GM23338 (cell line): ENCODE measurements at regions not wholly inside any gene's neighbourhood (a gene's known extent, or its start where the extent isn't known, plus 50 kb on each side); places are given as distances from the start of the nearest gene placed in this dataset.

ENCODE experiments used
- ATAC-seq: fragments of 200-7000 bp; cut with Tn5 transposase; 3 replicates; pipeline ENCODE4 v1.9.1; 2020
- DNase-seq: peaks from one replicate; pipeline ENCODE4 v3.0.0-alpha.2; 2015; ENCODE audit warnings: low spot score
- H2AFZ ChIP-seq: fragments of 200-600 bp; sonication (generic); 2 replicates; pipeline ENCODE4 v1.8.0; 2016; ENCODE audit warnings: antibody characterized with exemption, mild to moderate bottlenecking, moderate library complexity
- H3F3A ChIP-seq: fragments of 200-600 bp; sonication (generic); replicated peaks from 2 replicates; pipeline ENCODE4 v1.8.0; 2017; ENCODE audit warnings: antibody characterized with exemption, mixed run types, low read depth
- H3K27ac ChIP-seq: fragments of 200-600 bp; sonication (generic); 2 replicates; pipeline ENCODE4 v1.6.1; 2016; ENCODE audit warnings: low read depth
- H3K27me3 ChIP-seq: fragments of 200-600 bp; sonication (generic); 2 replicates; pipeline ENCODE4 v1.8.0; 2016; ENCODE audit warnings: mild to moderate bottlenecking, mixed run types, moderate library complexity; ENCODE audit not compliant: insufficient read depth
- H3K36me3 ChIP-seq: fragments of 200-600 bp; sonication (generic); 2 replicates; pipeline ENCODE4 v1.8.0; 2016; ENCODE audit warnings: mild to moderate bottlenecking; ENCODE audit not compliant: insufficient read depth
- H3K4me1 ChIP-seq: fragments of 200-600 bp; sonication (generic); 2 replicates; pipeline ENCODE4 v1.8.0; 2016; ENCODE audit warnings: mild to moderate bottlenecking, moderate library complexity; ENCODE audit not compliant: insufficient read depth
- H3K4me2 ChIP-seq: fragments of 200-600 bp; sonication (generic); 2 replicates; pipeline ENCODE4 v1.7.1; 2017; ENCODE audit warnings: mixed run types
- H3K4me3 ChIP-seq: fragments of 200-600 bp; sonication (generic); 2 replicates; pipeline ENCODE4 v1.6.1; 2016; ENCODE audit warnings: mixed run types
- H3K79me2 ChIP-seq: fragments of 200-600 bp; sonication (generic); replicated peaks from 2 replicates; pipeline ENCODE4 v1.8.0; 2017; ENCODE audit warnings: mild to moderate bottlenecking; ENCODE audit not compliant: insufficient read depth
- H3K9me2 ChIP-seq: fragments of 200-600 bp; sonication (generic); 2 replicates; pipeline ENCODE4 v1.8.0; 2017; ENCODE audit not compliant: insufficient read depth
- H4K20me1 ChIP-seq: fragments of 200-600 bp; sonication (generic); replicated peaks from 2 replicates; pipeline ENCODE4 v1.8.0; 2017; ENCODE audit warnings: mild to moderate bottlenecking; ENCODE audit not compliant: insufficient read depth
- H3K27ac Mint-ChIP-seq: 2 replicates; pipeline ENCODE4 v1.8.0; 2020; ENCODE audit warnings: inconsistent platforms, mild to moderate bottlenecking, moderate library complexity, mixed read lengths
- H3K27me3 Mint-ChIP-seq: 3 replicates; pipeline ENCODE4 v1.8.0; 2022; ENCODE audit warnings: low read depth, mild to moderate bottlenecking, moderate library complexity, mixed read lengths, inconsistent platforms; ENCODE audit not compliant: insufficient read depth, poor library complexity
- H3K36me3 Mint-ChIP-seq: 3 replicates; pipeline ENCODE4 v1.8.0; 2021; ENCODE audit warnings: low read depth, mild to moderate bottlenecking, inconsistent platforms, moderate library complexity, mixed read lengths
- H3K4me1 Mint-ChIP-seq: 3 replicates; pipeline ENCODE4 v1.8.0; 2020; ENCODE audit warnings: mild to moderate bottlenecking, inconsistent platforms, mixed read lengths
- H3K4me3 Mint-ChIP-seq: 3 replicates; pipeline ENCODE4 v1.8.0; 2021; ENCODE audit warnings: moderate library complexity, mild to moderate bottlenecking, inconsistent platforms, mixed read lengths
- H3K9me3 Mint-ChIP-seq: 3 replicates; pipeline ENCODE4 v1.8.0; 2020; ENCODE audit warnings: moderate library complexity, mild to moderate bottlenecking, inconsistent platforms, mixed read lengths
- CREB1 ChIP-seq: fragments of 250-450 bp; sonication (Bioruptor Pico); IDR thresholded peaks from 2 replicates; pipeline ENCODE4 v1.5.0; 2020; ENCODE audit warnings: low read depth, mild to moderate bottlenecking, moderate library complexity
- EZH2 ChIP-seq: fragments of 200-600 bp; sonication (generic); IDR thresholded peaks from one replicate; pipeline ENCODE4 v1.8.0; 2017; ENCODE audit warnings: antibody characterized with exemption, mild to moderate bottlenecking, low read depth; ENCODE audit not compliant: unreplicated experiment
- NANOG ChIP-seq: IDR thresholded peaks from 2 replicates; pipeline ENCODE4 v1.6.1; 2016; ENCODE audit warnings: antibody characterized with exemption, borderline replicate concordance
- STAT1 ChIP-seq: IDR thresholded peaks from one replicate; pipeline ENCODE4 v1.6.1; 2016; ENCODE audit warnings: antibody characterized with exemption; ENCODE audit not compliant: unreplicated experiment
- ZNF114 ChIP-seq: fragments of 250-450 bp; sonication (Bioruptor Pico); IDR thresholded peaks from 2 replicates; pipeline ENCODE4 v1.5.0; 2020; ENCODE audit warnings: mild to moderate bottlenecking, moderate library complexity
- TF ChIP-seq, protein P1 (sequence below): fragments of 250-450 bp; sonication (Bioruptor Pico); IDR thresholded peaks from 2 replicates; pipeline ENCODE4 v1.5.0; 2020; ENCODE audit warnings: mild to moderate bottlenecking, moderate library complexity
- TF ChIP-seq, protein P2 (sequence below): IDR thresholded peaks from one replicate; pipeline ENCODE4 v1.6.1; 2018; ENCODE audit warnings: antibody characterized with exemption; ENCODE audit not compliant: unreplicated experiment
- TF ChIP-seq, protein P3 (sequence below): IDR thresholded peaks from 2 replicates; pipeline ENCODE4 v1.6.1; 2016; ENCODE audit warnings: antibody characterized with exemption

DNA sequence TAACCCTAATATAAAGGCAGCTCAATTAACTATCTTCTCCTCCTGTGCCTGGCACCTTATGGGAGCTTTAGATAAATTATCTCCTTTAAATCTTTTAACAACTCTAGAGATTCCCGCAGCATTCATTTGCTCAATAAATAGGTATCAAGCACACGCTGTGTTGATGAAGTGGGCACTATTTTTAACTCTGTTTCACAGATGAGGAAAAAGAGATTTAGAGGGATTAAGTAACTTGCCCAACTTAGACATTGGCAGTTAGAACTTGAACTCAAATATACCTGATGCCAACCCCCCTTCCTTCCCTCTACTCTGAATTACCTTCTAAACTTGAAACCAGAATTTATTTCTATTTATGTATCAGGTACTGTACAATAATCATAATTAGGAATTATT, 112.4 kb downstream of the SH3TC2 start (continued):
- TF ChIP-seq, protein P1, sequence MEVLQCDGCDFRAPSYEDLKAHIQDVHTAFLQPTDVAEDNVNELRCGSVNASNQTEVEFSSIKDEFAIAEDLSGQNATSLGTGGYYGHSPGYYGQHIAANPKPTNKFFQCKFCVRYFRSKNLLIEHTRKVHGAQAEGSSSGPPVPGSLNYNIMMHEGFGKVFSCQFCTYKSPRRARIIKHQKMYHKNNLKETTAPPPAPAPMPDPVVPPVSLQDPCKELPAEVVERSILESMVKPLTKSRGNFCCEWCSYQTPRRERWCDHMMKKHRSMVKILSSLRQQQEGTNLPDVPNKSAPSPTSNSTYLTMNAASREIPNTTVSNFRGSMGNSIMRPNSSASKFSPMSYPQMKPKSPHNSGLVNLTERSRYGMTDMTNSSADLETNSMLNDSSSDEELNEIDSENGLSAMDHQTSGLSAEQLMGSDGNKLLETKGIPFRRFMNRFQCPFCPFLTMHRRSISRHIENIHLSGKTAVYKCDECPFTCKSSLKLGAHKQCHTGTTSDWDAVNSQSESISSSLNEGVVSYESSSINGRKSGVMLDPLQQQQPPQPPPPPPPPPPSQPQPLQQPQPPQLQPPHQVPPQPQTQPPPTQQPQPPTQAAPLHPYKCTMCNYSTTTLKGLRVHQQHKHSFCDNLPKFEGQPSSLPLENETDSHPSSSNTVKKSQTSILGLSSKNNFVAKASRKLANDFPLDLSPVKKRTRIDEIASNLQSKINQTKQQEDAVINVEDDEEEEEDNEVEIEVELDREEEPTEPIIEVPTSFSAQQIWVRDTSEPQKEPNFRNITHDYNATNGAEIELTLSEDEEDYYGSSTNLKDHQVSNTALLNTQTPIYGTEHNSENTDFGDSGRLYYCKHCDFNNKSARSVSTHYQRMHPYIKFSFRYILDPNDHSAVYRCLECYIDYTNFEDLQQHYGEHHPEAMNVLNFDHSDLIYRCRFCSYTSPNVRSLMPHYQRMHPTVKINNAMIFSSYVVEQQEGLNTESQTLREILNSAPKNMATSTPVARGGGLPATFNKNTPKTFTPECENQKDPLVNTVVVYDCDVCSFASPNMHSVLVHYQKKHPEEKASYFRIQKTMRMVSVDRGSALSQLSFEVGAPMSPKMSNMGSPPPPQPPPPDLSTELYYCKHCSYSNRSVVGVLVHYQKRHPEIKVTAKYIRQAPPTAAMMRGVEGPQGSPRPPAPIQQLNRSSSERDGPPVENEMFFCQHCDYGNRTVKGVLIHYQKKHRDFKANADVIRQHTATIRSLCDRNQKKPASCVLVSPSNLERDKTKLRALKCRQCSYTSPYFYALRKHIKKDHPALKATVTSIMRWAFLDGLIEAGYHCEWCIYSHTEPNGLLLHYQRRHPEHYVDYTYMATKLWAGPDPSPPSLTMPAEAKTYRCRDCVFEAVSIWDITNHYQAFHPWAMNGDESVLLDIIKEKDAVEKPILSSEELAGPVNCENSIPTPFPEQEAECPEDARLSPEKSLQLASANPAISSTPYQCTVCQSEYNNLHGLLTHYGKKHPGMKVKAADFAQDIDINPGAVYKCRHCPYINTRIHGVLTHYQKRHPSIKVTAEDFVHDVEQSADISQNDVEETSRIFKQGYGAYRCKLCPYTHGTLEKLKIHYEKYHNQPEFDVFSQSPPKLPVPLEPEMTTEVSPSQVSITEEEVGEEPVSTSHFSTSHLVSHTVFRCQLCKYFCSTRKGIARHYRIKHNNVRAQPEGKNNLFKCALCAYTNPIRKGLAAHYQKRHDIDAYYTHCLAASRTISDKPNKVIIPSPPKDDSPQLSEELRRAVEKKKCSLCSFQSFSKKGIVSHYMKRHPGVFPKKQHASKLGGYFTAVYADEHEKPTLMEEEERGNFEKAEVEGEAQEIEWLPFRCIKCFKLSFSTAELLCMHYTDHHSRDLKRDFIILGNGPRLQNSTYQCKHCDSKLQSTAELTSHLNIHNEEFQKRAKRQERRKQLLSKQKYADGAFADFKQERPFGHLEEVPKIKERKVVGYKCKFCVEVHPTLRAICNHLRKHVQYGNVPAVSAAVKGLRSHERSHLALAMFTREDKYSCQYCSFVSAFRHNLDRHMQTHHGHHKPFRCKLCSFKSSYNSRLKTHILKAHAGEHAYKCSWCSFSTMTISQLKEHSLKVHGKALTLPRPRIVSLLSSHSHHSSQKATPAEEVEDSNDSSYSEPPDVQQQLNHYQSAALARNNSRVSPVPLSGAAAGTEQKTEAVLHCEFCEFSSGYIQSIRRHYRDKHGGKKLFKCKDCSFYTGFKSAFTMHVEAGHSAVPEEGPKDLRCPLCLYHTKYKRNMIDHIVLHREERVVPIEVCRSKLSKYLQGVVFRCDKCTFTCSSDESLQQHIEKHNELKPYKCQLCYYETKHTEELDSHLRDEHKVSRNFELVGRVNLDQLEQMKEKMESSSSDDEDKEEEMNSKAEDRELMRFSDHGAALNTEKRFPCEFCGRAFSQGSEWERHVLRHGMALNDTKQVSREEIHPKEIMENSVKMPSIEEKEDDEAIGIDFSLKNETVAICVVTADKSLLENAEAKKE (CRISPR knock-in tag) = no peak
- no peak for TF ChIP-seq STAT1

DNA sequence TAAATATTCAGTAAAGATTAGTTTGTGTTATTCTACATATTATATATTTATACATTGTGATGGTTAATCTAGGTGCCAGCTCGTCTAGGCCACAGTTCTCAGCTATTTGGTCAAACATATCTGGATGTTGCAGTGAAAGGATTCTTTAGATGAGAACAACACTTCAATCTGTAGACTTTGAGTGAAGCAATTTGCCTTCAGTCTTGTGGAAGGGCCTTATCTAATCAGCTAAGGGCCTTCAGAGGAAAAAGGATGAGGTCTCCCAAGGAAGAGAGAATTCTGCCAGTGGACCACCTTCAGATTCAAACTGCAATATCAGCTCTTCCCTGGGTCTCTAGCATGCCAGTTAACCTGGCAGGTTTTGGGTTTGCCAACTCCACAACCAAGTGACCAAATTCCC, 112.0 kb downstream of the SH3TC2 start:
- Histone ChIP-seq H3K79me2 (no peaks in the 10 kb centered on the region), H3F3A (no peaks in the 10 kb centered on the region), H3K4me3 (no peak overlapping the region), H3K4me2 (no peak overlapping the region; the same call in 1 of the 2 replicates), H3K27ac (no peak overlapping the region), H3K27me3 (no peaks in the 10 kb centered on the region), H2AFZ (no peak overlapping the region), H3K36me3 (no peaks in the 10 kb centered on the region), H3K4me1 (peaks cover 18% of the 10 kb centered on the region), H4K20me1 (no peaks in the 10 kb centered on the region), H3K9me2 (no peaks in the 10 kb centered on the region; the same call in 1 of the 2 replicates)
- Mint-ChIP-seq H3K4me3 (no peak overlapping the region), H3K9me3 (no peaks in the 10 kb centered on the region), H3K36me3 (no peaks in the 10 kb centered on the region; the same call in 2 of the 3 replicates), H3K27ac (no peak overlapping the region), H3K4me1 (peaks cover 34% of the 10 kb centered on the region), H3K27me3 (peaks cover 2% of the 10 kb centered on the region)
- ATAC-seq (no peak), DNase-seq (no peak)
- no peak for TF ChIP-seq CREB1 (CRISPR knock-in tag)
- no peak for TF ChIP-seq NANOG
- TF ChIP-seq, protein P2, sequence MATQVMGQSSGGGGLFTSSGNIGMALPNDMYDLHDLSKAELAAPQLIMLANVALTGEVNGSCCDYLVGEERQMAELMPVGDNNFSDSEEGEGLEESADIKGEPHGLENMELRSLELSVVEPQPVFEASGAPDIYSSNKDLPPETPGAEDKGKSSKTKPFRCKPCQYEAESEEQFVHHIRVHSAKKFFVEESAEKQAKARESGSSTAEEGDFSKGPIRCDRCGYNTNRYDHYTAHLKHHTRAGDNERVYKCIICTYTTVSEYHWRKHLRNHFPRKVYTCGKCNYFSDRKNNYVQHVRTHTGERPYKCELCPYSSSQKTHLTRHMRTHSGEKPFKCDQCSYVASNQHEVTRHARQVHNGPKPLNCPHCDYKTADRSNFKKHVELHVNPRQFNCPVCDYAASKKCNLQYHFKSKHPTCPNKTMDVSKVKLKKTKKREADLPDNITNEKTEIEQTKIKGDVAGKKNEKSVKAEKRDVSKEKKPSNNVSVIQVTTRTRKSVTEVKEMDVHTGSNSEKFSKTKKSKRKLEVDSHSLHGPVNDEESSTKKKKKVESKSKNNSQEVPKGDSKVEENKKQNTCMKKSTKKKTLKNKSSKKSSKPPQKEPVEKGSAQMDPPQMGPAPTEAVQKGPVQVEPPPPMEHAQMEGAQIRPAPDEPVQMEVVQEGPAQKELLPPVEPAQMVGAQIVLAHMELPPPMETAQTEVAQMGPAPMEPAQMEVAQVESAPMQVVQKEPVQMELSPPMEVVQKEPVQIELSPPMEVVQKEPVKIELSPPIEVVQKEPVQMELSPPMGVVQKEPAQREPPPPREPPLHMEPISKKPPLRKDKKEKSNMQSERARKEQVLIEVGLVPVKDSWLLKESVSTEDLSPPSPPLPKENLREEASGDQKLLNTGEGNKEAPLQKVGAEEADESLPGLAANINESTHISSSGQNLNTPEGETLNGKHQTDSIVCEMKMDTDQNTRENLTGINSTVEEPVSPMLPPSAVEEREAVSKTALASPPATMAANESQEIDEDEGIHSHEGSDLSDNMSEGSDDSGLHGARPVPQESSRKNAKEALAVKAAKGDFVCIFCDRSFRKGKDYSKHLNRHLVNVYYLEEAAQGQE = no peak
- no peak for TF ChIP-seq EZH2
- TF ChIP-seq ZNF114 (CRISPR knock-in tag) = no peak
- no peak for TF ChIP-seq STAT1
- TF ChIP-seq, protein P3, sequence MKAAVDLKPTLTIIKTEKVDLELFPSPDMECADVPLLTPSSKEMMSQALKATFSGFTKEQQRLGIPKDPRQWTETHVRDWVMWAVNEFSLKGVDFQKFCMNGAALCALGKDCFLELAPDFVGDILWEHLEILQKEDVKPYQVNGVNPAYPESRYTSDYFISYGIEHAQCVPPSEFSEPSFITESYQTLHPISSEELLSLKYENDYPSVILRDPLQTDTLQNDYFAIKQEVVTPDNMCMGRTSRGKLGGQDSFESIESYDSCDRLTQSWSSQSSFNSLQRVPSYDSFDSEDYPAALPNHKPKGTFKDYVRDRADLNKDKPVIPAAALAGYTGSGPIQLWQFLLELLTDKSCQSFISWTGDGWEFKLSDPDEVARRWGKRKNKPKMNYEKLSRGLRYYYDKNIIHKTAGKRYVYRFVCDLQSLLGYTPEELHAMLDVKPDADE = no peak
